H9 (cell line): ENCODE measurements at regions not wholly inside any gene's neighbourhood (a gene's known extent, or its start where the extent isn't known, plus 50 kb on each side); places are given as distances from the start of the nearest gene placed in this dataset.
"Not testable (repeated sequence)": the region's sequence is repeated elsewhere in the genome, so short reads cannot be mapped to it uniquely, and the experiment has no call there.

ENCODE experiments used
- DNase-seq: peaks from one replicate; pipeline ENCODE4 v3.0.0-alpha.2; 2017
- H2AFZ ChIP-seq: one replicate; pipeline ENCODE4 v1.6.1; 2013; ENCODE audit warnings: mild to moderate bottlenecking, low read length, control low read depth, moderate library complexity
- H2AK5ac ChIP-seq: 2 replicates; pipeline ENCODE4 v1.6.1; 2013; ENCODE audit warnings: low read length, control low read depth, mixed read lengths; ENCODE audit not compliant: insufficient read length
- H2BK120ac ChIP-seq: one replicate; pipeline ENCODE4 v1.6.1; 2013; ENCODE audit warnings: low read depth, mild to moderate bottlenecking, low read length, control low read depth, inconsistent platforms; ENCODE audit not compliant: poor library complexity, severe bottlenecking
- H2BK12ac ChIP-seq: 2 replicates; pipeline ENCODE4 v1.6.1; 2013; ENCODE audit warnings: low read length, control low read depth, mixed read lengths, low read depth; ENCODE audit not compliant: insufficient read length
- H2BK15ac ChIP-seq: 2 replicates; pipeline ENCODE4 v1.6.1; 2013; ENCODE audit warnings: low read depth, low read length, control low read depth
- H2BK20ac ChIP-seq: one replicate; pipeline ENCODE4 v1.6.1; 2013; ENCODE audit warnings: low read depth, mild to moderate bottlenecking, low read length, control low read depth, inconsistent platforms; ENCODE audit not compliant: poor library complexity, severe bottlenecking
- H2BK5ac ChIP-seq: 2 replicates; pipeline ENCODE4 v1.6.1; 2013; ENCODE audit warnings: low read length, control low read depth, mixed read lengths; ENCODE audit not compliant: insufficient read length
- H3K14ac ChIP-seq: 2 replicates; pipeline ENCODE4 v1.6.1; 2013; ENCODE audit warnings: low read length, control low read depth; ENCODE audit not compliant: insufficient read depth
- H3K18ac ChIP-seq: 2 replicates; pipeline ENCODE4 v1.6.1; 2013; ENCODE audit warnings: low read depth, mild to moderate bottlenecking, mixed read lengths, low read length, control low read depth; ENCODE audit not compliant: insufficient read length
- H3K23ac ChIP-seq: 2 replicates; pipeline ENCODE4 v1.6.1; 2013; ENCODE audit warnings: low read length, control low read depth, mixed read lengths, low read depth; ENCODE audit not compliant: insufficient read length
- H3K23me2 ChIP-seq: 2 replicates; pipeline ENCODE4 v1.6.1; 2013; ENCODE audit warnings: low read depth, mild to moderate bottlenecking, mixed read lengths, low read length, control low read depth; ENCODE audit not compliant: insufficient read length, poor library complexity, severe bottlenecking
- H3K27ac ChIP-seq: 2 replicates; pipeline ENCODE4 v1.5.1; 2013; ENCODE audit warnings: low read length, control low read depth, mixed read lengths, low read depth; ENCODE audit not compliant: insufficient read length
- H3K27me3 ChIP-seq: 2 replicates; pipeline ENCODE4 v1.6.1; 2013; ENCODE audit warnings: low read length, control low read depth, inconsistent platforms; ENCODE audit not compliant: insufficient read depth
- H3K4ac ChIP-seq: 2 replicates; pipeline ENCODE4 v1.6.1; 2013; ENCODE audit warnings: low read depth, mild to moderate bottlenecking, control low read depth, inconsistent platforms, low read length, moderate library complexity
- H3K4me1 ChIP-seq: 2 replicates; pipeline ENCODE4 v1.6.1; 2013; ENCODE audit warnings: low read length, control low read depth, inconsistent platforms; ENCODE audit not compliant: insufficient read depth
- H3K4me2 ChIP-seq: 2 replicates; pipeline ENCODE4 v1.6.1; 2013; ENCODE audit warnings: low read length, control low read depth, mixed read lengths; ENCODE audit not compliant: insufficient read length, insufficient read depth
- H3K56ac ChIP-seq: 2 replicates; pipeline ENCODE4 v1.6.1; 2013; ENCODE audit warnings: low read depth, mild to moderate bottlenecking, mixed read lengths, low read length, control low read depth; ENCODE audit not compliant: insufficient read length
- H3K79me1 ChIP-seq: 2 replicates; pipeline ENCODE4 v1.6.1; 2013; ENCODE audit warnings: low read depth, mild to moderate bottlenecking, moderate library complexity, low read length, control low read depth, inconsistent platforms; ENCODE audit not compliant: insufficient read depth, poor library complexity, severe bottlenecking
- H3K79me2 ChIP-seq: 2 replicates; pipeline ENCODE4 v1.6.1; 2013; ENCODE audit warnings: low read length, control low read depth, inconsistent platforms; ENCODE audit not compliant: insufficient read depth
- H3K9ac ChIP-seq: 2 replicates; pipeline ENCODE4 v1.6.1; 2013; ENCODE audit warnings: low read length, control low read depth, mixed read lengths; ENCODE audit not compliant: insufficient read length; ENCODE audit errors: extremely low read depth
- H3K9me3 ChIP-seq: one replicate; pipeline ENCODE4 v1.6.1; 2013; ENCODE audit warnings: low read depth, low read length, inconsistent platforms; ENCODE audit not compliant: control insufficient read depth
- H3T11ph ChIP-seq: one replicate; pipeline ENCODE4 v1.6.1; 2013; ENCODE audit warnings: mild to moderate bottlenecking, low read length, control low read depth, inconsistent platforms
- H4K20me1 ChIP-seq: one replicate; pipeline ENCODE4 v1.6.1; 2013; ENCODE audit not compliant: control insufficient read depth, insufficient read length, insufficient read depth
- H4K5ac ChIP-seq: 2 replicates; pipeline ENCODE4 v1.6.1; 2013; ENCODE audit warnings: low read depth, mild to moderate bottlenecking, mixed read lengths, low read length, control low read depth; ENCODE audit not compliant: insufficient read length
- H4K8ac ChIP-seq: replicated peaks from 2 replicates; pipeline ENCODE4 v1.6.1; 2013; ENCODE audit warnings: low read length, control low read depth, mixed read lengths, low read depth; ENCODE audit not compliant: insufficient read length
- H4K91ac ChIP-seq: 2 replicates; pipeline ENCODE4 v1.6.1; 2013; ENCODE audit warnings: low read depth, mild to moderate bottlenecking, moderate library complexity, mixed read lengths, low read length, control low read depth; ENCODE audit not compliant: insufficient read length
- H3K27ac Mint-ChIP-seq, 3 experiments: 2 replicates in 2 of 3; 3 replicates in 1 of 3; pipeline ENCODE4 v1.8.0; 2020 to 2021; ENCODE audit warnings: mixed read lengths in 3 of 3, mild to moderate bottlenecking in 1 of 3, moderate library complexity in 1 of 3
- H3K27me3 Mint-ChIP-seq: 2 replicates; pipeline ENCODE4 v1.8.0; 2021; ENCODE audit warnings: low read depth, mild to moderate bottlenecking, moderate library complexity, mixed read lengths
- H3K36me3 Mint-ChIP-seq, 3 experiments: 2 replicates in 2 of 3; 3 replicates in 1 of 3; pipeline ENCODE4 v1.8.0; 2020 to 2021; ENCODE audit warnings: low read depth in 3 of 3, mixed read lengths in 3 of 3; ENCODE audit not compliant: insufficient read depth in 1 of 3
- H3K4me1 Mint-ChIP-seq, 2 experiments: 2 replicates each; pipeline ENCODE4 v1.8.0; 2020; ENCODE audit warnings: mixed read lengths in 2 of 2
- H3K4me3 Mint-ChIP-seq, 2 experiments: 2 replicates in 1 of 2; 3 replicates in 1 of 2; pipeline ENCODE4 v1.8.0; 2020 to 2021; ENCODE audit warnings: mild to moderate bottlenecking in 2 of 2, mixed read lengths in 2 of 2, moderate library complexity in 1 of 2
- H3K9me3 Mint-ChIP-seq, 2 experiments: 2 replicates in 1 of 2; 3 replicates in 1 of 2; pipeline ENCODE4 v1.8.0; 2020; ENCODE audit warnings: mild to moderate bottlenecking in 2 of 2, mixed read lengths in 2 of 2, moderate library complexity in 1 of 2
- CTCF ChIP-seq: fragments of 200-600 bp; sonication (generic); conservative IDR thresholded peaks from 3 replicates; pipeline ENCODE4 v1.8.0; 2021; ENCODE audit warnings: antibody characterized with exemption, mild to moderate bottlenecking
- whole genome bisulfite sequencing: extraction: QIAGEN DNeasy Blood & Tissue Kit; methylation state at CpG from one replicate; pipeline ENCODE4 v1.1.7; 2013; ENCODE audit warnings: missing lambda C conversion rate, low lambda C conversion rate, mixed read lengths; ENCODE audit not compliant: insufficient read length; ENCODE audit errors: extremely low coverage; 5-methylcytosine and 5-hydroxymethylcytosine counted together

GRCh38 chr21:17295997-17296396, 216.8 kb upstream of the CXADR start:
- Histone ChIP-seq H4K8ac (no peak overlapping the region), H2BK5ac (no peak overlapping the region), H4K91ac (no peak overlapping the region), H3K18ac (no peak overlapping the region), H2BK12ac (no peak overlapping the region), H4K5ac (no peak overlapping the region), H3K14ac (no peak overlapping the region), H3K23me2 (no peaks in the 10 kb centered on the region), H3K4me2 (no peak overlapping the region), H3T11ph (no peak overlapping the region), H3K27me3 (no peaks in the 10 kb centered on the region), H2BK120ac (no peak overlapping the region), H3K79me2 (no peaks in the 10 kb centered on the region), H2BK20ac (no peak overlapping the region), H4K20me1 (no peaks in the 10 kb centered on the region), H3K56ac (no peak overlapping the region), H3K23ac (no peak overlapping the region), H3K9ac (no peak overlapping the region), H3K4ac (no peak overlapping the region), H2AFZ (no peak overlapping the region), H3K27ac (no peak overlapping the region), H2BK15ac (no peak overlapping the region), H2AK5ac (no peak overlapping the region), H3K9me3 (peaks cover 5% of the 10 kb centered on the region), H3K4me1 (no peaks in the 10 kb centered on the region), H3K79me1 (no peaks in the 10 kb centered on the region)
- no peak for TF ChIP-seq CTCF
- H3K27me3 Mint-ChIP-seq, result peaks cover 4% of the 10 kb centered on the region
- no peaks in the 10 kb centered on the region for H3K4me1 Mint-ChIP-seq
- no peak overlapping the region for H3K27ac Mint-ChIP-seq
- DNase-seq, result no peak
- peaks cover 41 to 44% of the 10 kb centered on the region in 2 experiments for H3K9me3 Mint-ChIP-seq
- WGBS, result no CpG with 5 or more reads among the region's 5 CpGs
- H3K4me3 Mint-ChIP-seq, result no peak overlapping the region
- H3K36me3 Mint-ChIP-seq, result peaks cover 8 to 36% (median 12%) of the 10 kb centered on the region in 3 experiments

- H3K4me3 Mint-ChIP-seq, H2BK120ac ChIP-seq, H4K91ac ChIP-seq, H3K4me1 ChIP-seq, H3K9ac ChIP-seq, H3K18ac ChIP-seq, H3K27me3 Mint-ChIP-seq, H3K9me3 ChIP-seq, H4K20me1 ChIP-seq, H3K23ac ChIP-seq, H3K4ac ChIP-seq, H3K4me1 Mint-ChIP-seq, H3K79me2 ChIP-seq, H4K5ac ChIP-seq, H3K14ac ChIP-seq, H3K27ac ChIP-seq, H3K27ac Mint-ChIP-seq, H2BK5ac ChIP-seq, H2AK5ac ChIP-seq, H3K23me2 ChIP-seq, H3K27me3 ChIP-seq, H3T11ph ChIP-seq, H3K79me1 ChIP-seq, H2BK20ac ChIP-seq, H2BK15ac ChIP-seq, H3K56ac ChIP-seq, H2BK12ac ChIP-seq, H4K8ac ChIP-seq, H2AFZ ChIP-seq, H3K4me2 ChIP-seq, DNase-seq: not testable (repeated sequence)
- H3K36me3 Mint-ChIP-seq, result peaks cover 0 to 14% (median 6%) of the 10 kb centered on the region in 3 experiments; a peak in 6 of 7 replicates
- WGBS, result no CpG with 5 or more reads among the region's 1 CpG
- H3K9me3 Mint-ChIP-seq, result peaks cover 22 to 24% of the 10 kb centered on the region in 2 experiments
Measured at GRCh38 chr21:17299576-17299975, 213.3 kb upstream of the CXADR start.
